GM12892 (cell line): ENCODE measurements at regions not wholly inside any gene's neighbourhood (a gene's known extent, or its start where the extent isn't known, plus 50 kb on each side); places are given as distances from the start of the nearest gene placed in this dataset.

Experiments
- DNase-seq: peaks from one replicate; pipeline ENCODE4 v3.0.0; 2011; ENCODE audit not compliant: insufficient read length
- FAIRE-seq: peaks from 2 replicates; lab custom pipeline; 2011; peaks lifted over from hg19 to GRCh38; lab: Jason Lieb, UNC
- POLR2A ChIP-seq: IDR thresholded peaks from 2 replicates; pipeline ENCODE4 v1.6.1; 2011; ENCODE audit warnings: low read depth, low read length, control low read depth
- POLR2AphosphoS5 ChIP-seq: IDR thresholded peaks from 2 replicates; pipeline ENCODE4 v1.6.1; 2011; ENCODE audit warnings: low read depth, low read length, control low read depth
- TAF1 ChIP-seq: IDR thresholded peaks from 2 replicates; pipeline ENCODE4 v1.6.1; 2011; ENCODE audit warnings: low read depth, mild to moderate bottlenecking, control low read depth, low read length, borderline replicate concordance

DNA sequence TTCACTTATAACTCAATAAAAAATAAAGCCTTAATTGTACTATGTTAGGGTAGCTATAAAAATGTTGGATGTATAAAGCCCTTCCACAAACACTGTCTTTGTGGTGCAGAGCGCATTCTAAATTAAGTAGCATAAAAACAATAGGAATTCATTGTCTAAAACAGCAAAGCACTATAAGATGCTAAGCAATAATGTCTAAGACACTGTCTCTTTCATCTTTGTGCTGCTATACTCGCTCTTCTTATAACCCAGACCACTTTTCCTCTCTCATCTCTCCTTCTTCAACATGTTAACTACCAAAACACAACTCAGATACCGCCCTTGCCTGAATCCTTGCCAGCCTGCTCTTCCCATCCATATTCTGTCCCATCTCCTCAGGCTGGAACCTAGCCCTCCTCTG lies 170.0 kb downstream of the CENPC start:
- FAIRE-seq = no peak
- DNase-seq = no peak
- no peak for TF ChIP-seq POLR2A
- TF ChIP-seq POLR2AphosphoS5 = no peak
- no peak for TF ChIP-seq TAF1

DNA sequence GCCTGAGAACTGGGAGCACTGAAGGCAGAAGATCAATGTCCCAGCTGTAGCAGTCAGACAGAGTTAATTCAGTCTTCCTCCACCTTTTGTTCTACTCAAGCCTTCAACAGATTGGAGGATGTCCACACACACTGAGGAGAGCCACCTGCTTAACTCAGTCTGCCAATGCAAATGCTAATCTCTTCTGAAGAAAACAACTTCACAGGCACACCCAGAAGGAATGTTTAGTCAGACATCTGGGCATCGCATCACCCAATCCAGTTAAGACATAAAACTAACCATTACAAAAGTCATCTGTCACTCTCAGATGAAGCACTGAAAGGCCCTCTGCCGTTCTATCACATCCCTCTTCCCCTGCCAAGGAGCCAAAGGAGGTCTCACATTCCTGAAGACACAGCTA lies 173.7 kb downstream of the CENPC start:
- TF ChIP-seq TAF1 (no peak), POLR2AphosphoS5 (no peak), POLR2A (no peak)
- DNase-seq (no peak), FAIRE-seq (no peak)

DNA sequence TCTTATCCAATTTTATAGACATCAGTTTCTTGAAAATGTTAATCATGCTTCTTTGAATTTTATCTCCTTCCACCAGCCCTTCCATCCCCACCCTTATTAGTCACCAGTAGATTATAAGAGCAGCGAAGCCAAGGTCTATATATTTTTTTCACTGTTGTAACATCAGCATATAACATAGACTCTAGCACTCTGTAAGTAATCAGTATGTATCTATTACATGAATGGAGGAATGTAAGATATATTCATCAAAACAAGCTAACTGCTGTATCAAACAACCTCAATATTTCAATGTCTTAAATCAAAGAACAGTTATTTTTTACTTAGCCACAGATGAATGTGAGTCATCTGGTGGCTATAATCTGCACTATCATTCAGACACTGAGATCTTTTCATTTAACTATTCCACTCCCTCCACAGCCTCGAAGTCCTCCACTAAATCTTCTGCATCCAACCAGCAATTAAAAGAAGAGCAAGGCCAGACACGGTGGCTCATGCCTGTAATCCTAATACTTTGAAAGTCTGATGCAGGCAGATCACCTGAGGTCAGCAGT lies 178.9 kb downstream of the CENPC start:
- DNase-seq (no peak), FAIRE-seq (no peak)

DNA sequence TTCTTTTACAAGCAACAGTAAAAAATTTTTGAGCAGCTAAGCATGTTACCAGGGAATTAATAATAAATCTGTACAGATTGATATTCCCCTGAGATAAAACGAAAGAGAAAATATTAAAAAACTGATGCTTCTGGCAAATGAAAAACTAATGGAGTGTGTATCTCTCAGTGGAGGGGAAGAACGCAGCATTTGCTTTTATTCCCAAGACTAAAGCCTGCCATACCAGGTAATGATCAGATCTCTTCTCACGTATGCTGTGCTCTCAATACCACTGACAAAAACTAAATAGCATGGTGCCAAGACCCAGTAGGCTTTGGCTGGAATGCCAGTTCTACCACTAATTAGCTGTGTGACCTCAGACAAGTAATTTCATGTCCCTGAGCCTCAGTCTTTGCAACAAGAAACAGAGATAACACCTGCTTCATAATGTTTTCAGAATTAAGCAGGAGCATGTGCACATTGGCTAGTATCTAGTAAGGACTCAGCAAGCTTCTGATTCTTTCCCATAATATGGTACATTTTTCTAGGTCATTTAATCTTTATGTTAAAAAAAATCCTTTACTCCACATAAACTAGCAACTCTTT lies 179.6 kb downstream of the CENPC start:
- TF ChIP-seq POLR2AphosphoS5 (no peak), TAF1 (no peak), POLR2A (no peak)
- FAIRE-seq = no peak
- no peak for DNase-seq

More for the DNA sequence above, 178.9 kb downstream of the CENPC start:
- TF ChIP-seq TAF1 (no peak), POLR2AphosphoS5 (no peak), POLR2A (no peak)

DNA sequence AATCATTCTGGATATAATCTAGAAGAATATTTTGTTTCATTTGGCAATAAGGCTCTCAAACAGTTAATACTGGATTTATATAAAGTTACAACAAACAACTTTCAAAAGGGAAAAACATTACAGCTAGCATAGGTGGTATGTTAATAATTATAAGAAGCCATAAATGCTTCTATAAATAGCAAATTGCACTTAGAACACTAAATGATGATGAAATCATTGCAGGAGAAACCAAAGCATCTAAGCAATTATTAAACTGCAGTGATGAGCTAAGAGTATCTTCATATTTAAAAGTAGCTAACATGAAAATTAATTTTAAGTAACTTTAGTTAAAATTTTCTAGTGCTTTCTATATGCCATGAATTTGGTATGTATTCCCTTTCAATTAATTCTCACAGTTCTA lies 189.5 kb downstream of the CENPC start:
- FAIRE-seq = no peak
- DNase-seq = no peak
- no peak for TF ChIP-seq TAF1
- no peak for TF ChIP-seq POLR2AphosphoS5
- no peak for TF ChIP-seq POLR2A

DNA sequence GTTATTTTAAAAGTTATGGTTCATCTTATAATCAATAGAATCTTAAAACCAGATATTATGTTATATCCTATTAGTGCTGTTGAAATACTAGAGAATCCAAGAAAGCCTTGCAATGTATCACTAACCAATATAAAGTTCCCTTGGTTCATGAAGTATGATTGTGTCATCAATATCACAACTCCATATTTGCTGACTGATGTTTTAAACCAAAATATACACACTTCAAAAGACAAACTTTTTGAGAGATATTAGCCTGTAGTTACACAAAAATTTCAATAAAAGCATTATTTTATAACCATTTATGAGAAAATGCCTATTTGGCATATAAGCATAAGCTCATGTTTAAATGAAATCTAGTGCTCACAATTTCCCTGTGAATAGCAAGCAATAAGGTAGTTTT lies 198.6 kb downstream of the CENPC start:
- TF ChIP-seq TAF1 = no peak
- no peak for TF ChIP-seq POLR2A
- TF ChIP-seq POLR2AphosphoS5 = no peak
- DNase-seq (no peak), FAIRE-seq (no peak)

DNA sequence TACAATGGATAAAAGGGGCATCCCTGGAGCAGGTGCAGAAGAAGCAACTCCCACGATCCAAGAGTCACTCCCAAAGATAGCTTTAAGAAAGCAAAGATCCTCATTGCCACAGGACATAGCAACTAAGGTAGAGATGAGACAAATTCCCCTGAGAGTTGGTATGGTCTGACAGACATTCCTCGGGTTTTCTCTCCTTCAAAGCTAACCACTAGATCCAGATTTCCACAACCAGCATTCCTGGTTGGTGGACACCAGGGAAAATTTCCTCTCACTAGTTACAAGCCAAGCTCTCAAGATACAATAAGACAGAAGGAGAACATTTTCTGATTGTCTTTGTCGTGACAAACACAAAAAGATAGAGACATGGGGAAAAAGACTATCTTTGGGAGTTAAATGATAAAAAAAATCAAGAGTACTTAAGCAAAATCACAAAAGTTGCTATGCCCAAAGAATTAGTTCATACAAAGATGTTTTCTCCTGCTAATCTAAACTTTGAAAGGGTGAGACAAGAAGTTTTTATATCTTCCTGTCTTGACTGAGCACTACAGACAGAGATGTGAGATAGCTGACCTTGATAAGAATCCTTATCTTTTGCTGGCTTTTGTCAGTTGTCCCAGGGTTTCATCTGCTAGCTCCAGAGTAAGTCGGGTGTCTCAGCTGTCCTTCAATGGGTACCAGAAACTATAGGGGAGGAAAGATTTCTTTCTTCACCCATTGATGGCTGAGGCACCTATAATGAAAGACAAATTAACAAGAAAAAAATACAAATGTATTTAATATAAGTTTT lies 200.5 kb downstream of the CENPC start:
- DNase-seq = no peak
- TF ChIP-seq TAF1 (no peak), POLR2A (no peak), POLR2AphosphoS5 (no peak)
- FAIRE-seq = no peak

DNA sequence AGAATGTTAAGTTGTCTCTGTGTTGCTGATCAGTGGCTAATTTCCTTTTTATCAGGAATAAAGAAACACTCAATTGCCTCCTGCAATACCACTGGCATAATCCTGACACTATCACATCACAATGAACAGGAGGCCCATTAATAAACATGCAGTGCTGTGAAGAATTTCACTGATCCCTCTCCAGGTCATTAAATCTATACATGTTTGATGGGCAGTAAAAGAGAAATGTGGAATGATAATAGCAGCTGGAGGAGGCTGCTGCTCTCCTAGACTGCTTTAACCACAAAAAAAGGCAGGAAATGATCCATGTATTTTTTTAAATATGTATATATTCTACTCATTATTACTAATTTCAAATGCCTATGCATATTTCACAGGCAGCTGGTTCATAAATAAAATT lies 202.1 kb downstream of the CENPC start:
- DNase-seq (no peak), FAIRE-seq (no peak)
- TF ChIP-seq POLR2A = no peak
- no peak for TF ChIP-seq POLR2AphosphoS5
- no peak for TF ChIP-seq TAF1

DNA sequence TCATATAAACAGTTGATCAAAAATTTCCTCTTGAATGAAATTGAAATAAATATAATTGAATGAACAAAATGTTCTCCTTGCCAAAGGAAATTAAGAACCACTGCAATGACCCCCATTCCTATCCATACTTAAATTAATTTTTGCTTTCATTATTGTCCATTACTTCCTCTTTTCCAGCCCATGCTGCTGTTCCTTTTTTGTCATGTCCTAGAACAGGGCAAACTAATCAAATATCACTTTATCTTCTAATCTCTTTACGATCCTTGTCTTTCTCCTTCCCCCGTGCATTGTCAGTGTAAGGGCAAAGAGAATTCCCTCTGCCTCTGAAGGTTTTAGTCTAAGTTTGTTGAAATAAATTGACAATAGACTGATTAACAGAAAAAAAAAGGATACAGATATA lies 203.0 kb downstream of the CENPC start:
- DNase-seq (no peak), FAIRE-seq (no peak)
- no peak for TF ChIP-seq POLR2A
- no peak for TF ChIP-seq TAF1
- no peak for TF ChIP-seq POLR2AphosphoS5

DNA sequence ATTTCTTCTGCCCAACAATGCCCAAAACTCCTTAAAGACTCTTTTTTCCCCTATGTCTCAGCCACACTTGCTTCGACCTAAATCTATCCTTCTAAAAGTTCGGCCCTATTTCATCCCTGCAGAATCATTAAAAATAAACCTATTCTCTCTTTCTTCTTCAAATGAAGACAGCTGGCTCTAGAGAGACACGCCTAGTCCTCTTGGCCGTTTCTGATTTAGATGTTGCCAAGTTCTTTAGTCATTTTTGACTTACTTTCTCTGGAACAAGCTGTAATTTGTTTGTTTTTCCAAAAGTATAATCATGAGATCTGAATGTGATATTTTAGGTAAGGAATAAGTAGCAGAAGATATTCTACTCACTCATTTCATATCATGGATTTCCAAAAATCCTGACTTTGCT lies 211.6 kb downstream of the CENPC start:
- TF ChIP-seq TAF1 = no peak
- no peak for TF ChIP-seq POLR2A
- no peak for TF ChIP-seq POLR2AphosphoS5
- DNase-seq (no peak), FAIRE-seq (no peak)

DNA sequence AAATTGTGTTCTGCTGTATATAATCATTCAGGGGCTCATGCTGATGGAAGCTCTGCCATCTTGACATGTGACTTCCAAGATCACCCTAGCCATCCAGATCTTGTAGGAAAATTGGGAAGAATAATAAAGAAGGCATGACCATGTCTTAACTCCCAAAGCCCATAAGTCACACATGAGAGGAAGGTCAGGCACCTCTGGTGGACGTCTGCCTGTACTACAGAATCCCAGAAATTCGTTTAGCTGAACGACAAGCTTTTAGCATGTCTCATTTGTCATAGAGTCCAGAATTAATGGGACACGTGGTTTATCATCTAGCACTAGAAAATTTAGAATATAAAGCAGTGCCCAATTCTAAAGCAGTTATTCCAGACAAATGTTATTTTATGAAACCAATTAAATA lies 212.7 kb downstream of the CENPC start:
- no peak for FAIRE-seq
- TF ChIP-seq POLR2A = no peak
- TF ChIP-seq TAF1 = no peak
- TF ChIP-seq POLR2AphosphoS5 = no peak
- no peak for DNase-seq

DNA sequence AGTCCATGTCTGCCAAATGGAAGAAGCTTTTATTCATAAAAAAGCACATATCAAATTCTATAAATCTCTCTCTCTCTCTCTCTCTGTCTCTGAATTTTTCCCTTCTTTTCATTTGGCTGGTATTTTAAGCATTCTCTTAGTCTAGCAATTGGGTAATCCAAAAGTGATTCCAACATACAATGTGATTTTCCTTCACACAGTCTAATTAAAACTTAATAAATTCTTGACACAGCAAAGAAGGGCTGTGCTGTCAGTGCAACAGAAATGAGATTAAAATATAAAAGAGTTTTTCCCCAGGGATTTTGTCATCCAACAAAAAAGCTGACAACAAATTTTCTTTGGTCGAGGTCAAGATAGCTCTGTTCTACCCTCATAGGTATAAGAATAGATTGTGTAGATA lies 216.9 kb downstream of the CENPC start:
- DNase-seq = no peak
- TF ChIP-seq POLR2A = no peak
- no peak for TF ChIP-seq TAF1
- TF ChIP-seq POLR2AphosphoS5 = no peak
- FAIRE-seq = no peak
